GM12878 (cell line): ENCODE measurements at regions not wholly inside any gene's neighbourhood (a gene's known extent, or its start where the extent isn't known, plus 50 kb on each side); places are given as distances from the start of the nearest gene placed in this dataset.

Experiments
- ATAC-seq: fragments of 200-7000 bp; cut with Tn5 transposase; 3 replicates; pipeline ENCODE4 v1.9.1; 2020; ENCODE audit warnings: mild to moderate bottlenecking, moderate library complexity
- BruUV-seq: library from RNA; stranded (reverse); fragments of 400-500 nt; replicated peaks from 2 replicates; lab custom pipeline; 2021; lab: Mats Ljungman, UMichigan
- CTCF ChIA-PET: fragments of 300-600 bp; sonication (Branson Sonifier 250); formaldehyde crosslinking; extraction: SDS; loops from one replicate; lab custom pipeline; 2021; ENCODE audit warnings: inconsistent platforms; lab: Yijun Ruan, JAX
- POLR2A ChIA-PET: fragments of 350-600 bp; formaldehyde crosslinking; extraction: SDS; loops from one replicate; lab custom pipeline; 2021; ENCODE audit warnings: inconsistent platforms; lab: Charles Lee
- RAD21 ChIA-PET: fragments of 300-600 bp; sonication (Branson Sonifier 250); formaldehyde crosslinking; loops from one replicate; lab custom pipeline; 2023; ENCODE audit warnings: antibody characterized with exemption; ENCODE audit not compliant: unreplicated experiment; lab: Charles Lee
- SMC1A ChIA-PET: fragments of 300-600 bp; sonication (Branson Sonifier 250); formaldehyde crosslinking; loops from one replicate; lab custom pipeline; 2023; ENCODE audit not compliant: unreplicated experiment, uncharacterized antibody; lab: Charles Lee
- DNase-seq: peaks from one replicate; pipeline ENCODE4 v3.0.0-alpha.2; 2011; ENCODE audit warnings: low read depth, low spot score
- FAIRE-seq: peaks from 3 replicates; lab custom pipeline; 2011; peaks lifted over from hg19 to GRCh38; lab: Jason Lieb, UNC
- H2AFZ ChIP-seq: 2 replicates; pipeline ENCODE4 v1.6.0; 2011; ENCODE audit warnings: low read depth, low read length, control low read depth; ENCODE audit not compliant: control insufficient read depth
- H3K27ac ChIP-seq: 2 replicates; pipeline ENCODE4 v1.5.1; 2011; ENCODE audit warnings: control low read depth; ENCODE audit not compliant: control insufficient read depth, insufficient read depth
- H3K27me3 ChIP-seq, 2 experiments: replicated peaks in 1 of 2; 2 replicates each; pipeline versions ENCODE4 v1.6.0 to v1.6.1; 2011; ENCODE audit warnings: low read length in 1 of 2; ENCODE audit not compliant: control insufficient read depth in 2 of 2, insufficient read depth in 2 of 2
- H3K36me3 ChIP-seq, 2 experiments: 2 replicates each; pipeline ENCODE4 v1.5.1; 2011; ENCODE audit warnings: low read length in 1 of 2; ENCODE audit not compliant: control insufficient read depth in 2 of 2, insufficient read depth in 2 of 2
- H3K4me1 ChIP-seq: 2 replicates; pipeline ENCODE4 v1.6.1; 2011; ENCODE audit warnings: mild to moderate bottlenecking, low read length, moderate library complexity, mixed read lengths; ENCODE audit not compliant: control insufficient read depth, insufficient read depth
- H3K4me2 ChIP-seq: 2 replicates; pipeline ENCODE4 v1.6.0; 2011; ENCODE audit warnings: control low read depth; ENCODE audit not compliant: control insufficient read depth, insufficient read depth
- H3K4me3 ChIP-seq: fragments of 200-600 bp; sonication (generic); 2 replicates; pipeline ENCODE4 v1.5.1; 2016
- H3K79me2 ChIP-seq: 2 replicates; pipeline ENCODE4 v1.6.0; 2011; ENCODE audit warnings: low read length; ENCODE audit not compliant: control insufficient read depth, insufficient read depth
- H3K9ac ChIP-seq: 2 replicates; pipeline ENCODE4 v1.8.0; 2011; ENCODE audit warnings: low read length, control low read depth, mixed read lengths; ENCODE audit not compliant: control insufficient read depth, insufficient read depth
- H3K9me3 ChIP-seq: replicated peaks from 3 replicates; pipeline ENCODE4 v1.5.1; 2011; ENCODE audit warnings: mild to moderate bottlenecking, low read length; ENCODE audit not compliant: control insufficient read depth, insufficient read depth
- H4K20me1 ChIP-seq: 2 replicates; pipeline ENCODE4 v1.6.0; 2011; ENCODE audit not compliant: control insufficient read depth, insufficient read depth
- CBX3 ChIP-seq: fragments of 200-600 bp; sonication (generic); IDR thresholded peaks from 2 replicates; pipeline ENCODE4 v1.6.1; 2016; ENCODE audit warnings: low read depth, borderline replicate concordance
- CBX5 ChIP-seq: sonication (generic); IDR thresholded peaks from 2 replicates; pipeline ENCODE4 v1.6.1; 2016; ENCODE audit warnings: low read depth, moderate library complexity, mild to moderate bottlenecking, inconsistent platforms
- CHD4 ChIP-seq: fragments of 200-600 bp; sonication (generic); IDR thresholded peaks from 2 replicates; pipeline ENCODE4 v1.6.1; 2016; ENCODE audit warnings: mild to moderate bottlenecking
- HDAC2 ChIP-seq: fragments of 200-600 bp; sonication (generic); IDR thresholded peaks from 2 replicates; pipeline ENCODE4 v1.6.1; 2017
- NFIC ChIP-seq: IDR thresholded peaks from 2 replicates; pipeline ENCODE4 v1.6.1; 2012; ENCODE audit warnings: low read depth, mild to moderate bottlenecking, inconsistent platforms, low read length, moderate library complexity
- RAD21 ChIP-seq: IDR thresholded peaks from 2 replicates; pipeline ENCODE4 v1.6.1; 2011; ENCODE audit warnings: mild to moderate bottlenecking, low read depth, low read length, moderate library complexity; ENCODE audit not compliant: insufficient read depth
- TCF12 ChIP-seq: IDR thresholded peaks from 2 replicates; pipeline ENCODE4 v1.6.1; 2011; ENCODE audit warnings: low read depth, mild to moderate bottlenecking, low read length
- YBX1 ChIP-seq: fragments of 450-650 bp; IDR thresholded peaks from 2 replicates; pipeline ENCODE4 v1.6.1; 2016; ENCODE audit warnings: antibody characterized with exemption
- ZNF622 ChIP-seq: fragments of 450-650 bp; IDR thresholded peaks from 2 replicates; pipeline ENCODE4 v1.6.1; 2017; ENCODE audit warnings: mild to moderate bottlenecking, inconsistent platforms
- ZNF687 ChIP-seq: fragments of 450-650 bp; IDR thresholded peaks from 2 replicates; pipeline ENCODE4 v1.6.1; 2017; ENCODE audit warnings: mild to moderate bottlenecking, moderate library complexity
- WGBS: methylation state at CpG from one replicate; pipeline ENCODE4 v1.1.6; 2016; ENCODE audit warnings: low lambda C conversion rate; ENCODE audit not compliant: insufficient replicate concordance, insufficient coverage; ENCODE audit errors: missing lambda C conversion rate; 5-methylcytosine and 5-hydroxymethylcytosine counted together
- in situ Hi-C: fragments of 300-500 bp; cut with MboI; formaldehyde crosslinking; loops from 9 replicates; pipeline ENCODE4 v1.14.3; 2018; ENCODE audit warnings: mixed read lengths
- intact Hi-C: fragments of 100-400 bp; cut with micrococcal nuclease; formaldehyde crosslinking; loops from one replicate; pipeline ENCODE4 v1.14.2; 2022; ENCODE audit not compliant: unreplicated experiment

DNA sequence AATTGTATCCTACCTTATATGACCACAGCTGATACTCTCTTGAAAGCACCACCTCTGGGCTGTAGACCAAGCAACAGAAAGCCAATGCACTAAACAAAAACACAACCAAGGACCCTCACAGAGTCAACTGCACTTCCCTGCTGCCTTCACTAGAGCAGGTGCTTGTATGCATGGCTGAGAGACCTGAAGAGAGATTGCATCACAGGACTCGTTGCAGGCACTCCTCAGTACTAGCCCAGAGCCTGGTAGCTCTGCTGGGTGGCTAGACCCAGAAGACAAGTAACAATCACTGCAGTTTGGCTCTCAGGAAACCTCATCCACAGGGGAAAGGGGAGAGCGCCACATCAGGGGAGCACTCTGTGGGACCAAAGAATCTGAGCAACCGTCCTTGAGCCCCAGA, 521.6 kb upstream of the IMPG1 start:
- WGBS = 10% methylated on average over 3 of the region's 3 CpGs

More for the DNA sequence above, 521.6 kb upstream of the IMPG1 start:
- no peak overlapping the region for H3K27ac ChIP-seq
- no peaks in the 10 kb centered on the region for H3K36me3 ChIP-seq
- ChIA-PET POLR2A (interaction anchor here (0.6 kb wide), 1 partner anchor 19 kb away, joined by 3 read pairs; no protein-coding TSS in a partner anchor), CTCF (no interaction called here), RAD21 (no interaction called here), SMC1A (no interaction called here)
- H2AFZ ChIP-seq = no peak overlapping the region
- FAIRE-seq = no peak
- no peak overlapping the region for H3K4me2 ChIP-seq
- H3K79me2 ChIP-seq = no peaks in the 10 kb centered on the region
- BruUV-seq = no TSS peak
- ATAC-seq = no peak
- H3K9ac ChIP-seq = no peak overlapping the region
- no peaks in the 10 kb centered on the region for H3K9me3 ChIP-seq
- H3K4me1 ChIP-seq = no peaks in the 10 kb centered on the region
- intact Hi-C loops = no loop called here
- no peak for DNase-seq
- H3K4me3 ChIP-seq = no peak overlapping the region
- in situ Hi-C loops = no loop called here
- H3K27me3 ChIP-seq = no peaks in the 10 kb centered on the region
- TF ChIP-seq TCF12 (no peak), ZNF622 (no peak), HDAC2 (no peak), YBX1 (no peak), CBX3 (no peak), NFIC (no peak), CBX5 (no peak), CHD4 (no peak), ZNF687 (no peak), RAD21 (no peak)
- H4K20me1 ChIP-seq = no peaks in the 10 kb centered on the region
